ENCODE measurements at regions not wholly inside any gene's neighbourhood (a gene's known extent, or its start where the extent isn't known, plus 50 kb on each side); places are given as distances from the start of the nearest gene placed in this dataset.

GRCh38 chr9:107703651-107704050 lies 214.1 kb upstream of the KLF4 start:
- no peak for TF ChIP-seq EZH2 (IDR thresholded peaks at IDR 0.05; ENCODE audit: insufficient read depth, low read length)
- TF ChIP-seq, protein P1, sequence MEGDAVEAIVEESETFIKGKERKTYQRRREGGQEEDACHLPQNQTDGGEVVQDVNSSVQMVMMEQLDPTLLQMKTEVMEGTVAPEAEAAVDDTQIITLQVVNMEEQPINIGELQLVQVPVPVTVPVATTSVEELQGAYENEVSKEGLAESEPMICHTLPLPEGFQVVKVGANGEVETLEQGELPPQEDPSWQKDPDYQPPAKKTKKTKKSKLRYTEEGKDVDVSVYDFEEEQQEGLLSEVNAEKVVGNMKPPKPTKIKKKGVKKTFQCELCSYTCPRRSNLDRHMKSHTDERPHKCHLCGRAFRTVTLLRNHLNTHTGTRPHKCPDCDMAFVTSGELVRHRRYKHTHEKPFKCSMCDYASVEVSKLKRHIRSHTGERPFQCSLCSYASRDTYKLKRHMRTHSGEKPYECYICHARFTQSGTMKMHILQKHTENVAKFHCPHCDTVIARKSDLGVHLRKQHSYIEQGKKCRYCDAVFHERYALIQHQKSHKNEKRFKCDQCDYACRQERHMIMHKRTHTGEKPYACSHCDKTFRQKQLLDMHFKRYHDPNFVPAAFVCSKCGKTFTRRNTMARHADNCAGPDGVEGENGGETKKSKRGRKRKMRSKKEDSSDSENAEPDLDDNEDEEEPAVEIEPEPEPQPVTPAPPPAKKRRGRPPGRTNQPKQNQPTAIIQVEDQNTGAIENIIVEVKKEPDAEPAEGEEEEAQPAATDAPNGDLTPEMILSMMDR (IDR thresholded peaks at IDR 0.05; ENCODE audit: insufficient read depth, low read depth, low read length), result no peak

Data from astrocyte (in vitro differentiated cells and primary cell).